Mucosa of descending colon (tissue), 3 donors: ENCODE measurements at regions not wholly inside any gene's neighbourhood (a gene's known extent, or its start where the extent isn't known, plus 50 kb on each side); places are given as distances from the start of the nearest gene placed in this dataset.

Experiments
- ATAC-seq: fragments of 200-7000 bp; cut with Tn5 transposase; one replicate; pipeline ENCODE4 v1.9.1; 2020; ENCODE audit warnings: mild to moderate bottlenecking, moderate library complexity
- DNase-seq, 3 donors: peaks; one replicate each; pipeline ENCODE4 v3.0.0-alpha.2; 2020
- H3K36me3 ChIP-seq: fragments of 200-600 bp; one replicate; pipeline ENCODE4 v1.8.0; 2021; ENCODE audit warnings: low read depth, mild to moderate bottlenecking
- H3K4me1 ChIP-seq: fragments of 200-600 bp; one replicate; pipeline ENCODE4 v1.8.0; 2021; ENCODE audit warnings: low read depth, mild to moderate bottlenecking
- H3K4me3 ChIP-seq: fragments of 200-600 bp; one replicate; pipeline ENCODE4 v1.8.0; 2021; ENCODE audit warnings: mild to moderate bottlenecking
- H3K9me3 ChIP-seq: fragments of 200-600 bp; one replicate; pipeline ENCODE4 v1.8.0; 2021; ENCODE audit warnings: mild to moderate bottlenecking
- CTCF ChIP-seq: fragments of 200-600 bp; IDR thresholded peaks from one replicate; pipeline ENCODE4 v1.8.0; 2022; ENCODE audit warnings: antibody characterized with exemption, mild to moderate bottlenecking
- intact Hi-C, 2 donors: fragments of 100-400 bp; cut with DNase I in 1 of 2; cut with micrococcal nuclease in 1 of 2; formaldehyde crosslinking; loops; one replicate each; pipeline versions ENCODE4 v1.11.0 to v1.11.1; 2022; cut with DNase I, micrococcal nuclease
- donor health status: DM: no; HTN: no; CAD: no; lungs with moderate emphysema.
- donor health status: DM: no; HTN: no; CAD: no.
- donor health status: DM: no; HTN: yes; CAD: no.

- Histone ChIP-seq H3K4me3 (no peak overlapping the region), H3K36me3 (no peaks in the 10 kb centered on the region), H3K9me3 (no peaks in the 10 kb centered on the region), H3K4me1 (no peaks in the 10 kb centered on the region)
- no peak for TF ChIP-seq CTCF
- intact Hi-C loops = no loop called here
- ATAC-seq (no peak), DNase-seq (no peak)
Measured at GRCh38 chr9:107706701-107707427, 217.3 kb upstream of the KLF4 start.

GRCh38 chr9:107705521-107705920 is 216.0 kb upstream of the KLF4 start:
- TF ChIP-seq CTCF = no peak
- intact Hi-C loops = no loop called here
- DNase-seq = no peak

GRCh38 chr9:107704774-107705173 is 215.2 kb upstream of the KLF4 start:
- no peak overlapping the region for H3K4me3 ChIP-seq
- no peak for TF ChIP-seq CTCF
- H3K4me1 ChIP-seq = no peaks in the 10 kb centered on the region
- ATAC-seq (no peak), DNase-seq (no peak)
- H3K9me3 ChIP-seq = no peaks in the 10 kb centered on the region
- no peaks in the 10 kb centered on the region for H3K36me3 ChIP-seq
- intact Hi-C loops = no loop called here

More at GRCh38 chr9:107705521-107705920, 216.0 kb upstream of the KLF4 start:
- Histone ChIP-seq H3K4me3 (no peak overlapping the region), H3K36me3 (no peaks in the 10 kb centered on the region), H3K4me1 (no peaks in the 10 kb centered on the region), H3K9me3 (no peaks in the 10 kb centered on the region)
- no peak for ATAC-seq

GRCh38 chr9:107703651-107704050 is 214.1 kb upstream of the KLF4 start:
- ATAC-seq = peak; percentile 79

GRCh38 chr9:107700847-107701246 is 211.3 kb upstream of the KLF4 start:
- peaks cover 4% of the 10 kb centered on the region for H3K4me1 ChIP-seq
- H3K9me3 ChIP-seq = no peaks in the 10 kb centered on the region
- intact Hi-C loops = no loop called here
- DNase-seq (no peak), ATAC-seq (no peak)
- no peak for TF ChIP-seq CTCF
- no peak overlapping the region for H3K4me3 ChIP-seq
- no peaks in the 10 kb centered on the region for H3K36me3 ChIP-seq

More at GRCh38 chr9:107703651-107704050, 214.1 kb upstream of the KLF4 start:
- Histone ChIP-seq H3K36me3 (no peaks in the 10 kb centered on the region), H3K9me3 (no peaks in the 10 kb centered on the region), H3K4me1 (peaks cover 3% of the 10 kb centered on the region), H3K4me3 (no peak overlapping the region)
- intact Hi-C loops = no loop called here
- TF ChIP-seq CTCF = no peak
- no peak for DNase-seq
